AG04450 (cell line): ENCODE measurements at regions not wholly inside any gene's neighbourhood (a gene's known extent, or its start where the extent isn't known, plus 50 kb on each side); places are given as distances from the start of the nearest gene placed in this dataset.

Source experiments
- CTCF ChIA-PET: fragments of 300-600, 350-600 bp; formaldehyde crosslinking; extraction: SDS; loops from one replicate; lab custom pipeline; 2022; ENCODE audit warnings: antibody characterized with exemption, inconsistent platforms; lab: Charles Lee
- POLR2A ChIA-PET: fragments of 350-600 bp; formaldehyde crosslinking; extraction: SDS; loops from one replicate; lab custom pipeline; 2021; ENCODE audit warnings: antibody characterized with exemption, inconsistent platforms; lab: Yijun Ruan, JAX
- DNase-seq: peaks from one replicate; pipeline ENCODE4 v3.0.0-alpha.2; 2011; ENCODE audit warnings: low read depth, low spot score
- H3K27ac ChIP-seq: one replicate; pipeline ENCODE4 v1.5.1; 2012; ENCODE audit warnings: low read depth, low read length, control low read depth
- H3K27me3 ChIP-seq: one replicate; pipeline ENCODE4 v1.6.0; 2012; ENCODE audit warnings: low read length; ENCODE audit not compliant: control insufficient read depth, insufficient read depth
- H3K4me3 ChIP-seq: 2 replicates; pipeline ENCODE4 v1.5.1; 2011; ENCODE audit warnings: mild to moderate bottlenecking, low read depth, low read length, control low read depth
- H3K9me3 ChIP-seq: 2 replicates; pipeline ENCODE4 v1.5.1; 2012; ENCODE audit warnings: low read length; ENCODE audit not compliant: control insufficient read depth, insufficient read depth
- TF ChIP-seq, protein P1 (sequence below): IDR thresholded peaks from 2 replicates; pipeline ENCODE4 v1.5.1; 2011; ENCODE audit warnings: low read depth, low read length, control low read depth, inconsistent platforms

DNA sequence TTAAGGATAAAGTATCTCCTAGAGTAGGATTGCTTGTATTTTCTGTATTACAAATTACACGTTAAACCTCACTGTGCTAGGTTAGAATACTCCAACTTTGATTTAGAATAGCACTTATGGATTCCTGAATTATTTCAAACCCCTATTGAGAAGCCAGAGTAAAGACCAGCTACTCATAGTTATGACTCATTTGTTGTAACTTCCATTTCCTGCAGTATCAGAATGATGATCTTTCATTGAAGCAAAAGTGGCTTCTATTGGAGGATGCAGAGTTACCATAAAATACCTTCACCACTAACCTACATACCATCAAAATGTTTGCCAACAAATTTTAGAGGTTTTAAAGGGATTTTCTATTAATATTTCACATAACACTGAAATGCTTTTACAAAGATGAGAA is 1322.7 kb upstream of the ALCAM start:
- CTCF ChIA-PET, result no interaction called here
- peaks cover 7% of the 10 kb centered on the region for H3K9me3 ChIP-seq
- H3K27me3 ChIP-seq, result no peaks in the 10 kb centered on the region
- TF ChIP-seq, protein P1, sequence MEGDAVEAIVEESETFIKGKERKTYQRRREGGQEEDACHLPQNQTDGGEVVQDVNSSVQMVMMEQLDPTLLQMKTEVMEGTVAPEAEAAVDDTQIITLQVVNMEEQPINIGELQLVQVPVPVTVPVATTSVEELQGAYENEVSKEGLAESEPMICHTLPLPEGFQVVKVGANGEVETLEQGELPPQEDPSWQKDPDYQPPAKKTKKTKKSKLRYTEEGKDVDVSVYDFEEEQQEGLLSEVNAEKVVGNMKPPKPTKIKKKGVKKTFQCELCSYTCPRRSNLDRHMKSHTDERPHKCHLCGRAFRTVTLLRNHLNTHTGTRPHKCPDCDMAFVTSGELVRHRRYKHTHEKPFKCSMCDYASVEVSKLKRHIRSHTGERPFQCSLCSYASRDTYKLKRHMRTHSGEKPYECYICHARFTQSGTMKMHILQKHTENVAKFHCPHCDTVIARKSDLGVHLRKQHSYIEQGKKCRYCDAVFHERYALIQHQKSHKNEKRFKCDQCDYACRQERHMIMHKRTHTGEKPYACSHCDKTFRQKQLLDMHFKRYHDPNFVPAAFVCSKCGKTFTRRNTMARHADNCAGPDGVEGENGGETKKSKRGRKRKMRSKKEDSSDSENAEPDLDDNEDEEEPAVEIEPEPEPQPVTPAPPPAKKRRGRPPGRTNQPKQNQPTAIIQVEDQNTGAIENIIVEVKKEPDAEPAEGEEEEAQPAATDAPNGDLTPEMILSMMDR, result no peak
- H3K27ac ChIP-seq, result no peak overlapping the region
- no peak overlapping the region for H3K4me3 ChIP-seq
- POLR2A ChIA-PET, result no interaction called here
- no peak for DNase-seq

DNA sequence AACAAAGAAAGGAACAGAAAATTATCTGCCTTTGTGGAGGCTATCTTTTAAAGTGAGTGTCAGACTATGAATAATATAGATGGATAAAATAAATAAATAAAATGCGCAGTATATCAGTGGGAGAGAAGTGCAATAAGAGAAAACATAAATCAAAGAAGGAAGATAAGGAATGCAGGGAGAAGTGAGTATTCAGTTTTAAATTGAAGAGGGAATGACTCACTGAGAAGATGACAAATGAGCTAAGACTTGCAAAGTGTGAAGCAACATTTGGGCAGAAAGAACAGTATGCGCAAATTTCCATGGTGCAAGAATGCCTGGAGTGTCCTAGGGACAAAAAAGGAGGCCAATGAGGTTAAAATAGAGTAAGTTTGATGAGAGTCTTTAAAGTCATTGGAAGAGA is 1300.1 kb upstream of the ALCAM start:
- H3K4me3 ChIP-seq, result no peak overlapping the region
- no peak for DNase-seq
- CTCF ChIA-PET, result no interaction called here
- TF ChIP-seq, protein P1, result no peak
- H3K27ac ChIP-seq, result no peak overlapping the region
- POLR2A ChIA-PET, result no interaction called here
- no peaks in the 10 kb centered on the region for H3K27me3 ChIP-seq
- no peaks in the 10 kb centered on the region for H3K9me3 ChIP-seq

GRCh38 chr3:104069114-104069513 is 1297.6 kb upstream of the ALCAM start:
- ChIA-PET POLR2A (no interaction called here), CTCF (no interaction called here)
- H3K9me3 ChIP-seq, result no peaks in the 10 kb centered on the region
- H3K27me3 ChIP-seq, result no peaks in the 10 kb centered on the region
- TF ChIP-seq, protein P1, result no peak
- H3K4me3 ChIP-seq, result no peak overlapping the region
- H3K27ac ChIP-seq, result no peak overlapping the region
- no peak for DNase-seq

DNA sequence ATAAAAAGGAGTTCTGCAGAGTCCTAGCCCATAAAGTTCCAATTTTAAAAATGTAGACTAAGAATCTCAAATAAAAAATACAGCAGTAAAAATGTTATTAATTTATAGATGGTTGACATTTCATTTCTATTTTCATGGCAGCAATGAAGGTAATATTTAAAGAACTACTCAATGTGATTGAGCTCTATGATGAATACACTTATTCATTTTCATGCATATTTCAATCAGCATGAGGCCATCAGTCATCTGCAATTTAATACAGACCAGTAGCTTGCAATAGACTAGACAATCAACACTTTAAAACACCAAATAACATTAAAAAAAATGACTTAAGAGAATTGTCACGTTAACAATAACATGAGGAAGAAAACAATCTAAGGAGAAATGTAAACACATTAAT is 1295.8 kb upstream of the ALCAM start:
- TF ChIP-seq, protein P1, result no peak
- Histone ChIP-seq H3K4me3 (no peak overlapping the region), H3K27me3 (no peaks in the 10 kb centered on the region), H3K9me3 (no peaks in the 10 kb centered on the region), H3K27ac (no peak overlapping the region)
- POLR2A ChIA-PET, result no interaction called here
- CTCF ChIA-PET, result no interaction called here
- DNase-seq, result no peak

GRCh38 chr3:104080088-104080626 is 1286.6 kb upstream of the ALCAM start:
- POLR2A ChIA-PET, result no interaction called here
- no peak overlapping the region for H3K4me3 ChIP-seq
- CTCF ChIA-PET, result no interaction called here
- H3K9me3 ChIP-seq, result no peaks in the 10 kb centered on the region
- TF ChIP-seq, protein P1, result no peak
- no peak overlapping the region for H3K27ac ChIP-seq
- H3K27me3 ChIP-seq, result no peaks in the 10 kb centered on the region
- no peak for DNase-seq
